K562 (cell line): ENCODE measurements at regions not wholly inside any gene's neighbourhood (a gene's known extent, or its start where the extent isn't known, plus 50 kb on each side); places are given as distances from the start of the nearest gene placed in this dataset.

ENCODE experiments used
- ASH1L ChIP-seq: fragments of 450-650 bp; IDR thresholded peaks from 2 replicates; pipeline ENCODE4 v1.6.1; 2018; ENCODE audit warnings: borderline replicate concordance, mild to moderate bottlenecking, low read depth; ENCODE audit not compliant: partially characterized antibody
- CTCF ChIP-seq, 3 experiments: IDR thresholded peaks in 2 of 3; conservative IDR thresholded peaks in 1 of 3; 2 replicates each; pipeline ENCODE4 v1.5.1; 2011 to 2012; ENCODE audit warnings: low read length in 3 of 3, mild to moderate bottlenecking in 3 of 3, control low read depth in 2 of 3, improper control_type of control experiment in 1 of 3, inconsistent platforms in 1 of 3, low read depth in 1 of 3, mixed read lengths in 1 of 3, moderate library complexity in 1 of 3; ENCODE audit not compliant: insufficient read depth in 2 of 3
- MCM5 ChIP-seq: fragments of 450-650 bp; IDR thresholded peaks from 2 replicates; pipeline ENCODE4 v1.6.1; 2016; ENCODE audit warnings: low read depth
- SMAD1 ChIP-seq: fragments of 150-350 bp; IDR thresholded peaks from 2 replicates; pipeline ENCODE4 v1.6.1; 2014; ENCODE audit warnings: low read length, low read depth; ENCODE audit not compliant: partially characterized antibody

GRCh38 chr12:33555128-33555527 is 115.5 kb upstream of the SYT10 start:
- TF ChIP-seq SMAD1 (no peak), MCM5 (no peak), CTCF (IDR thresholded peaks at IDR 0.05 in 2 of 3, conservative IDR thresholded peaks at IDR 0.05 in 1 of 3; ENCODE audit: insufficient read depth in 2 of 3, low read depth in 1 of 3, low read length in 3 of 3) (no peak), ASH1L (no peak)
